Hypothalamus (tissue), 51 donors: ENCODE measurements at regions not wholly inside any gene's neighbourhood (a gene's known extent, or its start where the extent isn't known, plus 50 kb on each side); places are given as distances from the start of the nearest gene placed in this dataset.

Source experiments
- DNase-seq, 51 donors: peaks; one replicate each; lab custom pipeline; 2025; lab: John Stamatoyannopoulos, UW

GRCh38 chr16:77652399-77652798, 69.9 kb upstream of the NUDT7 start:
- DNase-seq, result no peak

GRCh38 chr16:77657016-77657415, 65.3 kb upstream of the NUDT7 start:
- DNase-seq, result no peak

GRCh38 chr16:77660311-77660710, 62.0 kb upstream of the NUDT7 start:
- DNase-seq, result peak in 3 of 51 donors; percentile 1 to 30 (median 15)

GRCh38 chr16:77662246-77662645, 60.1 kb upstream of the NUDT7 start:
- no peak for DNase-seq

GRCh38 chr16:77663711-77664110, 58.6 kb upstream of the NUDT7 start:
- DNase-seq, result no peak

GRCh38 chr16:77666771-77667170, 55.5 kb upstream of the NUDT7 start:
- no peak for DNase-seq

GRCh38 chr16:77668201-77668600, 54.1 kb upstream of the NUDT7 start:
- DNase-seq, result no peak

- no peak for DNase-seq
These were observed 53.3 kb upstream of the NUDT7 start for GRCh38 chr16:77669057-77669456.
